SKM-1 treated with dmso at 0.1 percent for 144 hours (cell line): ENCODE measurements at regions not wholly inside any gene's neighbourhood (a gene's known extent, or its start where the extent isn't known, plus 50 kb on each side); places are given as distances from the start of the nearest gene placed in this dataset.
"Not testable (repeated sequence)": the region's sequence is repeated elsewhere in the genome, so short reads cannot be mapped to it uniquely, and the experiment has no call there.

Source experiments
- DNase-seq: peaks from one replicate; lab custom pipeline; 2025; ENCODE audit not compliant: unreplicated experiment; lab: John Stamatoyannopoulos, UW

- no peak for DNase-seq
Observed at GRCh38 chr4:126616795-126617194, 1016.0 kb upstream of the INTU start.

- DNase-seq, result no peak
Observed at GRCh38 chr4:126627255-126627654, 1005.5 kb upstream of the INTU start.

DNA sequence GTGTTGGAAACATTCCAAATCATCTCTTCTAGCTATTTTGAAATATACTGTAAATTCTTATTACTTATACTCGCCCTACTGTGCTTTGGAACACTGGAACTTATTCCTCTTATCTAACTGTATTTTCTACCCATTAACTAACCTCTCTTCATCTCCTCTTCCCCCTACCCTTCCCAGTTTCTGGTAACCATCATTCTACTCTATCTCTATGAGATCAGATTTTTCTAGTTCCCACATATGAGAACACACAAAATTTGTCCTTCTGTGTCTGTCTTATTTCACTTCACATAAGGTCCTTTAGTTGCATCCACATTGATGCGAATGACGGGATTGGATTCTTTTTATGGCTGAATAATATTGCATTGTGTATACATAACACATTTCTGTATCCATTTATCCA lies 1003.8 kb upstream of the INTU start:
- DNase-seq, result no peak

- DNase-seq, result no peak
Observed at GRCh38 chr4:126630230-126630629, 1002.5 kb upstream of the INTU start.

DNA sequence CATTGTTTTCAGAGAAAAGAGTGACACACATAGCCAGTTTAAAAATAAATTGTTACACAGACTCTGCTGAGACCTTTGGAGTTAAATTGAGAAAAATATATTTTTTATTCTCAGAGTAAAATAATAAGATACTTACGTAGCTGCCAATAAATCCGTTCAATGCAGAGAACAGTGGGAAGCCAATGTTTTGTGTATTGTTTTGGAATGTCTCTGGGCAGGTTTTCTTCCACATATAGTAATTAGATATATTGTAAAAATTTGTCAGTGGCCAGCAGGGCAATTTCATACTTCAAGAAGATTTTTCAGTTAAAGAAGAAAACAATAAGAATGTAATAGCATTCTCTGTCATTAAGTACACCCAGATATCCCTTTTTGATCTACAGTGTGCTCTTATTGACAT lies 999.5 kb upstream of the INTU start:
- no peak for DNase-seq

GRCh38 chr4:126637706-126638105 lies 995.1 kb upstream of the INTU start:
- no peak for DNase-seq

GRCh38 chr4:126647320-126647719 lies 985.4 kb upstream of the INTU start:
- no peak for DNase-seq

DNA sequence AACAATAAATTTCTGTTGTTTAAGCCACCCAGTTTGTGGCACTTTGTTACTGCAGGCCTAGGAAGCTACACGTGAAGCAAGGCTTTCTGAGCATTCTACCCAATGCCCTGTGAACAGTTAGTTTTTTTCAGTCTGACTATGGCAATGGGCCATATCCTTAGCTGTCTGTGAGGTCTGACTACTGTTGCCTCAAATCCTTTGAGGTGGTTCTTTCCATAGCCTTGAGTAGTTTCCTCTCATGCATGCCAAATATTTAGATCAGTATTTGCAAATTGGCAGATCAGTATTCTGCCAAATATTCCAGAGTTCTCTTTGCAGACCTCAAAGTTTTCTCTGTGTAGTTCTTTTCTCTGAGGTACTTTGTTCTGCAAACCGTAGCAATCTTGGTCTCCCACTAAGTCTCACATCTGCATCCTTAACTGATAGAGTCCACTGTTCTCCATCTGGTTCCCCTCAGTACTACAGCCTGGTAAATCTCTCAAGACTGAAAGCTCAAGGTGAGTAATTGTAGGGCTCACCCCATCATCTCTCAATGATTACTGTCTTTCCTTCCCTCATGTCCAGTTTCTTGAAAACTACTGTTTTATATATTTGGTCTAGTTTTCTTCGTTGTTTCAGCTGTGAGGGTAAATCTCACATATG lies 984.9 kb upstream of the INTU start:
- DNase-seq, result no peak

- DNase-seq, result no peak
Observed at GRCh38 chr4:126658411-126658810, 974.3 kb upstream of the INTU start.

DNA sequence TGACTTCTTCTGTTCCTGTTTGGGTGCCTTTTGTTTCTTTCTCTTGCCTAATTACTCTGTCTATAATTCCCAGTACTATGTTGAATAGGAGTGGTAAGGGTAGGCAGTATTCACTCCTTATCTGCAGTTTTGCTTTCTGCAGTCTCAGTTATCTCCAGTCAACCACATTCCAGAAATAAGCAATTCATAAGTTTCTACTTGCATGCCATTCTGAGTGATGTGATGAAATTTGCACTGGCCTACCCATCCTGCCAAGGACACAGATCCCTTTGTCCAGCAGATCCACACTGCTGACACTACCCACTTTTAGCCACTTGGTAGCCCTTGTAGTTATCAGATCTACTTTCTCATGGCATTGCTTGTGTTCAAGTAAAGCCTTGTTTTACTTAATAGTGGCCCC lies 971.6 kb upstream of the INTU start:
- no peak for DNase-seq

GRCh38 chr4:126664839-126665238 lies 967.9 kb upstream of the INTU start:
- no peak for DNase-seq

DNA sequence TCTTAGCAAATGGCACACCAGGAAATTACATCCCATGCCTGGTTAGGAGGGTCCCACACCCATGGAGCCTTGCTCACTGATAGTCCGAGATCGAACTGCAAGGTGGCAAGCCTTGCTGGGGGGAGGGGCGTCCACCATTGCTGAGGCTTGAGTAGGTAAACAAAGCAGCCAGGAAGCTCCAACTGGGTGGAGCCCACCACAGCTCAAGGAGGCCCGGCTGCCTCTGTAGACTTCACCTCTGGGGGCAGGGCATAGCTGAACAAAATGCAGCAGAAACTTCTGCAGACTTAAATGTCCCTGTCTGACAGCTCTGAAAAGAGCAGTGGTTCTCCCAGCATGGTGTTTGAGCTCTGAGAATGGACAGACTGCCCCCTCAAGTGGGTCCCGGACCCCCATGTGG lies 962.7 kb upstream of the INTU start:
- not testable (repeated sequence) for DNase-seq

DNA sequence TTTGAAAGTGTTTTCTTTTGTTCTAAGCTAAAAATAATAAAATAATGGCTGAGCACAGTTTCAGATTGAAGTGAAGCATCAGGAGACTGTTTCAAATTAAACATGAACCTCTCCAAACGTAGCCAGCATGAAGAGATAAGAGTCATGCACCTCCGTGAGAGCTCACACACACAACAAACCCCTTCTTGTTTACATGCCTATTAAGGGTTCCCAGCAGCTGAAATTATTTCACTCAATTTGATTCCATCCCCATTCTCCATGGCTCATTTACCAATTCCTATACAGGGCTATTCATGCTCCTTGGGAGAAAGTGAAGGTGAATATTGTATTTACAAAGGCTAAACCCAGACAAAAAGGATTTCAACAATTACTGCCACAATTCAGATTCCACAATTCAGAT lies 954.1 kb upstream of the INTU start:
- DNase-seq, result no peak

DNA sequence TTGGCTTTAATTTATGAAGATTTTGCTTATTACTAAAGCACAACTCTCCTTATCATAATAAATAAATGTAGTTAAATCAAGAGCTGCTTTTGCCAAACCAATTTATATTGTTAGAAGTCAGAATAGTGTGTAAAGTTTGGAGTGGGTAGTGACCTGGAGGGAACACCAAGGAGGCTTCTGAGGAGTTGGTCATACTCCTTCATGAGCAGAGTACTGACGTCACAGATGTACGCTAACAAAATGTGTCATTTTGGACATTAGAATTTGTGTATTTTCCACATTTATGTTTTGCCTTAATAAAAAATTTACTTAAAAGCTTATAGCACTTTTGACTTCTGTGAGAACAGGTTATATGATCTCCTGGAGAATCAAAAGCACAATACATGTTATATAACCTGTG lies 953.5 kb upstream of the INTU start:
- DNase-seq, result no peak

DNA sequence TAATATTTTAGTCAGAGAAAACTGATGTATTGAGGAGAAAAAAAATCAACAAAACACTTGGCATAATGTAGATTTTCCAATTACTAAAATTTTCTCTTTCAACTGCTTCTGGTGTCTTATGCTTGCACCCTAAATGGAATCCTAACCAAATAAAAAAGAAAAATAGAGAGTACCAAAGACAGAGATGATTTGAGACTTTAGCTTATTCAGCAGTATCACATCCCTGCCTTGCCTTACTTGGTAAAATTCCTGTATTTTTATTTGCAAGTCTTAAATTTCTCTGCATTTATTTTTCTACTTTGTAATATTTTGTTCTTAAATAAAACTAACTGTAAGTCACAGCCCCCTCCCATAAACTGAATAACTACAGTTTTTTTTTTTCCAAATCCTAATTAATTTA lies 950.5 kb upstream of the INTU start:
- DNase-seq, result no peak

GRCh38 chr4:126686491-126686890 lies 946.3 kb upstream of the INTU start:
- DNase-seq, result no peak

GRCh38 chr4:126687655-126688358 lies 945.0 kb upstream of the INTU start:
- DNase-seq, result no peak

DNA sequence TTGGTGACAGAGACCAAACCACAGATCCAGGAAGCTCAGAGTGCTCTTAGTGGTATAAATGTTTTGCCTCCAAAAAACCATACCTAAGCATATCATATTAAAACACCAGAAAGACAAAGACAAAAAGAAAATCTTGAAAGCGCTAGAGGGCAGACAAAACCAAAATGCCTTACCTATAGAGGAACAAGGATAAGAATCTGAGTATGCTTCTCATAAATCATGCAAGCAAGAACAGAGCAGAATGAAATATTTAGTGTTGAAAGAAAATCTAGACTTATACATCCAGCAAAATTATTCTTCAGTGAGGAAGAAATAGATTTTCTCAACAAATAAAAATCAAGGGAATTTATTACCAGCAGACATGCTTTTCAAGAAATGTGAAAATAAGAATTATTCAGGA lies 941.0 kb upstream of the INTU start:
- no peak for DNase-seq

GRCh38 chr4:126697748-126698147 lies 935.0 kb upstream of the INTU start:
- no peak for DNase-seq

DNA sequence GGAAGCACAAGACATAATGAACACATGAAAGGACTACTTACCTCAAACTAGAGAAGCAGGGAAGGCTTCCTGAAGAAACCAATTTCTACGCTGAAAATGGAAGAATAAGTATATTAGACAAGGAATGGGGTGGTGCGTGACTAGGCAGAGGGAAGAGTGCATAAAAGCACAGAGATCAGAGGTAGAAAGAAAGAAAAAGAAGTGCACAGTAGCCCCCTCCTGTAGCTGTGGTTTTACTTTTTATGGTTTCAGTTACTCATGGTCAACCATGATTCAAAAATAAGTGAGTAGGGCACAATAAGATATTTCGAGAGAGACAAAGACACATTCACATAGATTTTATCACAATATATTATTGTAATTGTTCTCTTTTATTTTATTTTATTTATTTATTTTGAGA lies 934.5 kb upstream of the INTU start:
- no peak for DNase-seq

GRCh38 chr4:126701756-126702155 lies 931.0 kb upstream of the INTU start:
- DNase-seq, result no peak

GRCh38 chr4:126702747-126703146 lies 930.0 kb upstream of the INTU start:
- no peak for DNase-seq

DNA sequence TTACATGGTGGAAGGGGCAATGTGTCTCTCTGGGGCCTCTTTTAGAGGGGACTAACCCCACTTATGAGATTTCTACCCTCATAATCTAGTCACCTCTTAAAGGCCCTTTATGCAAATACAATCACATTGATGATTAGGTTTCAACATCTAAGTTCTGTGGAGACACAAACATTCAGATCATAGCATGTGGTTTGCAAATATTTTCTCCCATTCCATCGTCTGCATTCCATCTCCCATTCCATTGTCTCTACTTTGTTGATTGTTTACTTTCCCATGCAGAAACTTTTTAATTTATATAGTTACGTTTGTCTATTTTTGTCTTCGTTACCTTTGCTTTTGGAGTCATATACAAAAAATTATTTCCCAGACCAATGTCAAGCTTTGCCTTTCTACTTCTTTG lies 927.5 kb upstream of the INTU start:
- no peak for DNase-seq
